ENCODE measurements at regions not wholly inside any gene's neighbourhood (a gene's known extent, or its start where the extent isn't known, plus 50 kb on each side); places are given as distances from the start of the nearest gene placed in this dataset.

- Histone ChIP-seq H3K27ac (peak overlapping the region in 3 of 4 donors; percentile 21 to 33 (median 28)), H3K36me3 (no peaks in the 10 kb centered on the region), H3K27me3 (no peaks in the 10 kb centered on the region), H3K4me3 (no peak overlapping the region), H3K4me1 (peaks cover 0 to 26% (median 0%) of the 10 kb centered on the region in 4 donors), H3K9me3 (no peaks in the 10 kb centered on the region)
- 65 to 75% methylated on average over 4 of the region's 4 CpGs for WGBS, 2 donors (ENCODE audit: low coverage in 1 of 2)
- in situ Hi-C loops (cut with MboI; ENCODE audit: low pct_ligation_motif_present in 1 of 4, low pct_unique_long_range_greater_than_20kb in 1 of 4, low sequenced_read_pairs in 3 of 4): no loop called here
- TF ChIP-seq POLR2AphosphoS5 (IDR thresholded peaks at IDR 0.05): no peak
- no peak for TF ChIP-seq CTCF (IDR thresholded peaks at IDR 0.05)
- TF ChIP-seq POLR2A (IDR thresholded peaks at IDR 0.05): no peak
- no peak for TF ChIP-seq EP300 (IDR thresholded peaks at IDR 0.05; ENCODE audit: low read depth)
- intact Hi-C loops (cut with DNase I; ENCODE audit: low total_unique reads): no loop called here
- DNase-seq: no peak
Observed at GRCh38 chr11:35049859-35050531, 89.0 kb upstream of the CD44 start.

- Histone ChIP-seq H3K9me3 (no peaks in the 10 kb centered on the region), H3K4me1 (peaks cover 0 to 26% (median 0%) of the 10 kb centered on the region in 4 donors), H3K4me3 (no peak overlapping the region), H3K36me3 (no peaks in the 10 kb centered on the region), H3K27me3 (no peaks in the 10 kb centered on the region), H3K27ac (peak overlapping the region in 3 of 4 donors; percentile 21 to 33 (median 28))
- no peak for DNase-seq
- 67 to 80% methylated on average over 1 to 6 of the region's 6 CpGs for WGBS, 2 donors (ENCODE audit: low coverage in 1 of 2)
- TF ChIP-seq POLR2A (IDR thresholded peaks at IDR 0.05): no peak
- TF ChIP-seq CTCF (IDR thresholded peaks at IDR 0.05): no peak
- TF ChIP-seq EP300 (IDR thresholded peaks at IDR 0.05; ENCODE audit: low read depth): no peak
- TF ChIP-seq POLR2AphosphoS5 (IDR thresholded peaks at IDR 0.05): no peak
- intact Hi-C loops (cut with DNase I; ENCODE audit: low total_unique reads) (no loop called here), in situ Hi-C loops (cut with MboI; ENCODE audit: low pct_ligation_motif_present in 1 of 4, low pct_unique_long_range_greater_than_20kb in 1 of 4, low sequenced_read_pairs in 3 of 4) (no loop called here)
Observed at GRCh38 chr11:35050541-35050995, 88.4 kb upstream of the CD44 start.

GRCh38 chr11:35056391-35057093 is 82.4 kb upstream of the CD44 start:
- WGBS, 2 donors (ENCODE audit: low coverage in 1 of 2): 75 to 94% methylated on average over 1 of the region's 1 CpG
- Histone ChIP-seq H3K9me3 (no peaks in the 10 kb centered on the region), H3K36me3 (no peaks in the 10 kb centered on the region), H3K4me1 (peaks cover 0 to 6% (median 2%) of the 10 kb centered on the region in 4 donors), H3K27ac (no peak overlapping the region), H3K27me3 (no peaks in the 10 kb centered on the region), H3K4me3 (no peak overlapping the region)
- no peak for DNase-seq
- in situ Hi-C loops (cut with MboI; ENCODE audit: low pct_ligation_motif_present in 1 of 4, low pct_unique_long_range_greater_than_20kb in 1 of 4, low sequenced_read_pairs in 3 of 4): no loop called here
- intact Hi-C loops (cut with DNase I; ENCODE audit: low total_unique reads): no loop called here
- TF ChIP-seq CTCF (IDR thresholded peaks at IDR 0.05) (no peak), POLR2AphosphoS5 (IDR thresholded peaks at IDR 0.05) (no peak), EP300 (IDR thresholded peaks at IDR 0.05; ENCODE audit: low read depth) (no peak), POLR2A (IDR thresholded peaks at IDR 0.05) (no peak)

- WGBS, 2 donors (ENCODE audit: low coverage in 1 of 2): 94 to 95% methylated on average over 2 of the region's 2 CpGs
- H3K4me3 ChIP-seq: no peak overlapping the region
- H3K4me1 ChIP-seq: peaks cover 0 to 6% (median 2%) of the 10 kb centered on the region in 4 donors
- DNase-seq: no peak
- in situ Hi-C loops (cut with MboI; ENCODE audit: low pct_ligation_motif_present in 1 of 4, low pct_unique_long_range_greater_than_20kb in 1 of 4, low sequenced_read_pairs in 3 of 4) (no loop called here), intact Hi-C loops (cut with DNase I; ENCODE audit: low total_unique reads) (no loop called here)
- no peaks in the 10 kb centered on the region for H3K9me3 ChIP-seq
- H3K27ac ChIP-seq: no peak overlapping the region
- H3K36me3 ChIP-seq: no peaks in the 10 kb centered on the region
- no peaks in the 10 kb centered on the region for H3K27me3 ChIP-seq
- TF ChIP-seq POLR2A (IDR thresholded peaks at IDR 0.05) (no peak), EP300 (IDR thresholded peaks at IDR 0.05; ENCODE audit: low read depth) (no peak), CTCF (IDR thresholded peaks at IDR 0.05) (no peak), POLR2AphosphoS5 (IDR thresholded peaks at IDR 0.05) (no peak)
Observed at GRCh38 chr11:35057926-35058668, 80.9 kb upstream of the CD44 start.
